HG03139 (cell line): ENCODE measurements at regions not wholly inside any gene's neighbourhood (a gene's known extent, or its start where the extent isn't known, plus 50 kb on each side); places are given as distances from the start of the nearest gene placed in this dataset.
"Not testable (repeated sequence)": the region's sequence is repeated elsewhere in the genome, so short reads cannot be mapped to it uniquely, and the experiment has no call there.

ENCODE experiments used
- ATAC-seq: cut with Tn5 transposase; IDR thresholded peaks from one replicate; pipeline ENCODE4 v1.9.1; 2021; ENCODE audit not compliant: unreplicated experiment

GRCh38 chr15:84536181-84536580 lies 64.6 kb upstream of the ZSCAN2 start:
- ATAC-seq: not testable (repeated sequence)

GRCh38 chr15:84544586-84544985 lies 56.2 kb upstream of the ZSCAN2 start:
- ATAC-seq: not testable (repeated sequence)

- not testable (repeated sequence) for ATAC-seq
Observed at GRCh38 chr15:84547150-84547549, 53.7 kb upstream of the ZSCAN2 start.

GRCh38 chr15:84550503-84550902 lies 50.3 kb upstream of the ZSCAN2 start:
- not testable (repeated sequence) for ATAC-seq
